ENCODE measurements at regions not wholly inside any gene's neighbourhood (a gene's known extent, or its start where the extent isn't known, plus 50 kb on each side); places are given as distances from the start of the nearest gene placed in this dataset.

GRCh38 chr4:15331930-15332329 lies 95.9 kb upstream of the C1QTNF7 start:
- POLR2A ChIA-PET (ENCODE audit: low non-redundant PET), result no interaction called here
- intact Hi-C loops (cut with micrococcal nuclease; ENCODE audit: unreplicated experiment), result no loop called here
- BruUV-seq (replicated peaks), result no TSS peak

GRCh38 chr4:15332377-15332776 lies 95.5 kb upstream of the C1QTNF7 start:
- no peak for DNase-seq (ENCODE audit: low spot score)
- Histone ChIP-seq H3K4me3 (ENCODE audit: low read depth, low read length, poor library complexity, severe bottlenecking) (no peak overlapping the region), H3K9me3 (ENCODE audit: low read depth, low read length, poor library complexity, severe bottlenecking) (no peaks in the 10 kb centered on the region), H3K36me3 (ENCODE audit: insufficient read depth, low read length, poor library complexity, severe bottlenecking) (no peaks in the 10 kb centered on the region), H3K27ac (ENCODE audit: low read depth, low read length, poor library complexity, severe bottlenecking) (no peak overlapping the region), H3K27me3 (replicated peaks; ENCODE audit: insufficient read depth, low read depth, low read length, poor library complexity) (no peaks in the 10 kb centered on the region), H3K4me1 (ENCODE audit: insufficient read depth, low read length, poor library complexity, severe bottlenecking) (peaks cover 10% of the 10 kb centered on the region)
- intact Hi-C loops (cut with micrococcal nuclease; ENCODE audit: unreplicated experiment), result no loop called here
- ChIA-PET CTCF (no interaction called here), POLR2A (ENCODE audit: low non-redundant PET) (no interaction called here)
- TF ChIP-seq EZH2 (IDR thresholded peaks at IDR 0.05; ENCODE audit: borderline replicate concordance, low read depth, low read length, poor library complexity, severe bottlenecking) (no peak), CTCF (conservative IDR thresholded peaks at IDR 0.05; ENCODE audit: low read depth, low read length) (no peak)
- no TSS peak for BruUV-seq (replicated peaks)

More at GRCh38 chr4:15331930-15332329, 95.9 kb upstream of the C1QTNF7 start:
- Histone ChIP-seq H3K4me1 (ENCODE audit: insufficient read depth, low read length, poor library complexity, severe bottlenecking) (peaks cover 10% of the 10 kb centered on the region), H3K27me3 (replicated peaks; ENCODE audit: insufficient read depth, low read depth, low read length, poor library complexity) (no peaks in the 10 kb centered on the region), H3K36me3 (ENCODE audit: insufficient read depth, low read length, poor library complexity, severe bottlenecking) (no peaks in the 10 kb centered on the region), H3K27ac (ENCODE audit: low read depth, low read length, poor library complexity, severe bottlenecking) (no peak overlapping the region), H3K9me3 (ENCODE audit: low read depth, low read length, poor library complexity, severe bottlenecking) (no peaks in the 10 kb centered on the region), H3K4me3 (ENCODE audit: low read depth, low read length, poor library complexity, severe bottlenecking) (no peak overlapping the region)
- TF ChIP-seq CTCF (conservative IDR thresholded peaks at IDR 0.05; ENCODE audit: low read depth, low read length), result no peak
- TF ChIP-seq EZH2 (IDR thresholded peaks at IDR 0.05; ENCODE audit: borderline replicate concordance, low read depth, low read length, poor library complexity, severe bottlenecking), result no peak
- no peak for DNase-seq (ENCODE audit: low spot score)
- CTCF ChIA-PET, result no interaction called here

- H3K4me1 ChIP-seq (ENCODE audit: insufficient read depth, low read length, poor library complexity, severe bottlenecking), result peaks cover 10% of the 10 kb centered on the region
- no peak overlapping the region for H3K4me3 ChIP-seq (ENCODE audit: low read depth, low read length, poor library complexity, severe bottlenecking)
- no peak for TF ChIP-seq CTCF (conservative IDR thresholded peaks at IDR 0.05; ENCODE audit: low read depth, low read length)
- TF ChIP-seq EZH2 (IDR thresholded peaks at IDR 0.05; ENCODE audit: borderline replicate concordance, low read depth, low read length, poor library complexity, severe bottlenecking), result no peak
- DNase-seq (ENCODE audit: low spot score), result no peak
- H3K27me3 ChIP-seq (replicated peaks; ENCODE audit: insufficient read depth, low read depth, low read length, poor library complexity), result no peaks in the 10 kb centered on the region
- no peak overlapping the region for H3K27ac ChIP-seq (ENCODE audit: low read depth, low read length, poor library complexity, severe bottlenecking)
- intact Hi-C loops (cut with micrococcal nuclease; ENCODE audit: unreplicated experiment), result no loop called here
- no peaks in the 10 kb centered on the region for H3K9me3 ChIP-seq (ENCODE audit: low read depth, low read length, poor library complexity, severe bottlenecking)
- H3K36me3 ChIP-seq (ENCODE audit: insufficient read depth, low read length, poor library complexity, severe bottlenecking), result no peaks in the 10 kb centered on the region
- no TSS peak for BruUV-seq (replicated peaks)
- ChIA-PET CTCF (no interaction called here), POLR2A (ENCODE audit: low non-redundant PET) (no interaction called here)
These were observed 93.9 kb upstream of the C1QTNF7 start for GRCh38 chr4:15333692-15334633.

Measured in A673 (cell line).